Endothelial cell (in vitro differentiated cells): ENCODE measurements at regions not wholly inside any gene's neighbourhood (a gene's known extent, or its start where the extent isn't known, plus 50 kb on each side); places are given as distances from the start of the nearest gene placed in this dataset.

Experiments used
- DNase-seq: peaks from one replicate; pipeline ENCODE4 v3.0.0; 2021; ENCODE audit warnings: low spot score
- H3K27ac Mint-ChIP-seq: one replicate; pipeline ENCODE4 v1.8.0; 2021; ENCODE audit warnings: mixed read lengths, inconsistent platforms; ENCODE audit not compliant: unreplicated experiment
- H3K27me3 Mint-ChIP-seq: one replicate; pipeline ENCODE4 v1.8.0; 2021; ENCODE audit warnings: mild to moderate bottlenecking, moderate library complexity, mixed read lengths, inconsistent platforms; ENCODE audit not compliant: unreplicated experiment
- H3K36me3 Mint-ChIP-seq: one replicate; pipeline ENCODE4 v1.8.0; 2021; ENCODE audit warnings: mild to moderate bottlenecking, low read depth, mixed read lengths, inconsistent platforms; ENCODE audit not compliant: unreplicated experiment
- H3K4me1 Mint-ChIP-seq: one replicate; pipeline ENCODE4 v1.8.0; 2021; ENCODE audit warnings: mild to moderate bottlenecking, mixed read lengths, inconsistent platforms; ENCODE audit not compliant: unreplicated experiment
- H3K4me3 Mint-ChIP-seq: one replicate; pipeline ENCODE4 v1.8.0; 2021; ENCODE audit warnings: mild to moderate bottlenecking, mixed read lengths, inconsistent platforms; ENCODE audit not compliant: unreplicated experiment
- H3K9me3 Mint-ChIP-seq: one replicate; pipeline ENCODE4 v1.8.0; 2021; ENCODE audit warnings: mixed read lengths, inconsistent platforms; ENCODE audit not compliant: unreplicated experiment
- TF ChIP-seq, protein P1 (sequence below): fragments of 200-600 bp; sonication (generic); IDR thresholded peaks from one replicate; pipeline ENCODE4 v1.5.0; 2021; ENCODE audit warnings: antibody characterized with exemption; ENCODE audit not compliant: unreplicated experiment

DNA sequence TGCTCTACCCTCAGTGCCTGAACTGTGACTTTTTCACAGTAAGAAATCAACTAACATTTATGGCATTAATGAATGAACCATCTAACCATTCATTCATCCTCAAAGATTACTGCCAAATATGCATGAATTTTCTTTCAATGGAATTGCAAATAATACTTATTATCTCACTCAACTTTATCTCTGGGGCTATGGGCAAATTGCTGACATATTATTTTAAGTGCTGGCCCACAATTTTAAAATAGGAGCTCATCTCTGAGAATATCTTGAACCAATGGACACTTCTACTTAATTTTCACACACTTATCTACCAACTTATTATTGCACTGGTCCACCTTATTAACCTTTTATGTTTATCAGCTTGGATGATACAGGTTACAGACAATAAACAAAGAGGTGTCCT is 182.8 kb downstream of the RBM43 start:
- Mint-ChIP-seq H3K4me3 (no peak overlapping the region), H3K27ac (no peak overlapping the region), H3K27me3 (peaks cover 1% of the 10 kb centered on the region), H3K4me1 (no peaks in the 10 kb centered on the region), H3K9me3 (no peaks in the 10 kb centered on the region), H3K36me3 (no peaks in the 10 kb centered on the region)
- DNase-seq: no peak
- TF ChIP-seq, protein P1, sequence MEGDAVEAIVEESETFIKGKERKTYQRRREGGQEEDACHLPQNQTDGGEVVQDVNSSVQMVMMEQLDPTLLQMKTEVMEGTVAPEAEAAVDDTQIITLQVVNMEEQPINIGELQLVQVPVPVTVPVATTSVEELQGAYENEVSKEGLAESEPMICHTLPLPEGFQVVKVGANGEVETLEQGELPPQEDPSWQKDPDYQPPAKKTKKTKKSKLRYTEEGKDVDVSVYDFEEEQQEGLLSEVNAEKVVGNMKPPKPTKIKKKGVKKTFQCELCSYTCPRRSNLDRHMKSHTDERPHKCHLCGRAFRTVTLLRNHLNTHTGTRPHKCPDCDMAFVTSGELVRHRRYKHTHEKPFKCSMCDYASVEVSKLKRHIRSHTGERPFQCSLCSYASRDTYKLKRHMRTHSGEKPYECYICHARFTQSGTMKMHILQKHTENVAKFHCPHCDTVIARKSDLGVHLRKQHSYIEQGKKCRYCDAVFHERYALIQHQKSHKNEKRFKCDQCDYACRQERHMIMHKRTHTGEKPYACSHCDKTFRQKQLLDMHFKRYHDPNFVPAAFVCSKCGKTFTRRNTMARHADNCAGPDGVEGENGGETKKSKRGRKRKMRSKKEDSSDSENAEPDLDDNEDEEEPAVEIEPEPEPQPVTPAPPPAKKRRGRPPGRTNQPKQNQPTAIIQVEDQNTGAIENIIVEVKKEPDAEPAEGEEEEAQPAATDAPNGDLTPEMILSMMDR: no peak

DNA sequence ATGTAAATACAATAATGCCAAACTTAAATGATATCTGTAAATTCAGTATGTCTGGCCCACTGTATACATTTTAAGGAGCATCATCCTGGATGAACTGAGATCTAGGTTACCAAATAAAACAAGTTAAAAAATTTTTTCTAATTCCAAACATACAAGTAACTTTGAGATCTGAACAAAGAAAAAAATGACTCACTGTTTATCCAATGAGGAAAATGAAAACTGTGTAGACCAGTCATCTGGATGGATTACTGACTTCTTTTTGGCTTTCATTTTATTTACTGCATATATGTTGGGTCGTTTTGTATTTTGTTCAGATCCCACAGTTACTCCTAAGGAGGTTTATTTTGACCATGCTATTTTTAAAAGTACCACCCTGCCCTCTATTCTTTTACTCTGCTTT is 189.8 kb downstream of the RBM43 start:
- Mint-ChIP-seq H3K36me3 (no peaks in the 10 kb centered on the region), H3K4me1 (no peaks in the 10 kb centered on the region), H3K27me3 (no peaks in the 10 kb centered on the region), H3K27ac (no peak overlapping the region), H3K9me3 (no peaks in the 10 kb centered on the region), H3K4me3 (no peak overlapping the region)
- TF ChIP-seq, protein P1: no peak
- DNase-seq: no peak

DNA sequence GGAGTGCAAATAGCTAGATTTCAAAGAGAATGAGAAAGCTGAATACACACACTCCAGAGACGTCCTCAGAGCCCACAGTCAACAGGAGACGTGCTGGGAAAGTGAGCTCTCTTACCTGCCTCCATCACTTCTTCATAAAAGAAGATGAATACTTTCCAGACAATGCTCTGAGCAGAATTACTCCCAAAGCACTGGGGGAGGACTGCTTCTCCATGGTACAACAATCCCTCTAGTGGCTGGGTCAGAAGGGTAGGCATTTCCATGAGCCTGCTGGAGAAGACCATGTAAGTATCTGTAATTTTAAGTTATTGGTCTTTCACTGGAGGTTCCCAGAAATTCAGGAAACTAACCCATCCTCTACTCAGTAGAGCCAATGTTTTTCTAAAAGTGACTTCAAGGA is 190.3 kb downstream of the RBM43 start:
- no peaks in the 10 kb centered on the region for H3K9me3 Mint-ChIP-seq

DNA sequence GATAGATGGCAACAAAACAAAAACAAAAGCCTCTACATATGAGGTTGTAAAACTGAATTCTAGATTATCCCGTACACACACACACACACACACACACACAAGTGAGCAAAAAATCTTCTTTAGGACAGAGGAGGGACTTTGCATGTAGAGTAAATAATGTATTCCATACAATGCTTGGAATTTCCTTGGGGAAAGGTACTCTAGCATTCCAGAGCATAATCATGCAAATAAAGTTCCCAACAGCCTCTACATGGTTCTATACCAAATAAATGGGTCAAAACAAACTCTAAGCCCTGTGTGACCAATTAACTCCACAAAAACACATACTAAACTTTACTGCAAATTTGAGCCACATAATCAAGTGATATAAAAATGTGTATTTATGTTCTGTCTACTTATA is 191.4 kb downstream of the RBM43 start:
- TF ChIP-seq, protein P1: no peak
- H3K27me3 Mint-ChIP-seq: no peaks in the 10 kb centered on the region
- H3K4me1 Mint-ChIP-seq: no peaks in the 10 kb centered on the region
- no peak for DNase-seq
- no peak overlapping the region for H3K27ac Mint-ChIP-seq
- no peak overlapping the region for H3K4me3 Mint-ChIP-seq
- no peaks in the 10 kb centered on the region for H3K36me3 Mint-ChIP-seq
- no peaks in the 10 kb centered on the region for H3K9me3 Mint-ChIP-seq

More for the DNA sequence above, 190.3 kb downstream of the RBM43 start:
- no peaks in the 10 kb centered on the region for H3K36me3 Mint-ChIP-seq
- H3K4me3 Mint-ChIP-seq: no peak overlapping the region
- TF ChIP-seq, protein P1: no peak
- H3K27me3 Mint-ChIP-seq: no peaks in the 10 kb centered on the region
- DNase-seq: peak; percentile 14
- no peaks in the 10 kb centered on the region for H3K4me1 Mint-ChIP-seq
- H3K27ac Mint-ChIP-seq: no peak overlapping the region

DNA sequence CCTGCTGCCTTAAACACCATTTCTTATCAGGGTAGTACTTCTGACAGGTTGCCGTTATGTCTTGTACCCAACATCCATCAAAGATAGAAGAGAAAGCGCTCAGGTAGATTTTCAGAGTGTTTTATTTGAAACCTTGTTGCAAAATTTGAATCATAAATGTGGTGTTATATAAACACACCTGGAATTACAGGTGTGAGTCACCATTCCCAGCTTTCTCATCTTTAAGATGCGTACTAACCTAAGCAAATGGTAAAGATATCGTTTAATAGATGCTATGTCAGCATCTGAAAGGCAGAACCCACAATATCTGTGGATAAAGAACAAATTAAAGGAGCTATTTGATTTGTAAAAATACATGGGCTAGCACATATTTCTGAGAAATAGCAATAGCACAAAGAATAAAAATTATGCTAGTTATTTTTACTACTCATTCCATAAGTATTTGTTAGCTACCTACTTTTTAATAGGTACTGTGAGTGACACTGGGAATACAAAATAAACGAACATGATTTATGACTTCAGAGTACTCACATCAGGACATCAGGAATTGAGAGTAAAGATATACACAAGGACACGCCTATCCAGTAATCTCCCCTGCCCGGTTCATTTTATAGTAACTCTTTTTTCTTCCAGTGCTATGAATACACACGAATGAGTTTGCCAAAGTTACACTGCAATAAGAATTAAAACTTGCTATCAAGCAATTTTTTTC is 193.8 kb downstream of the RBM43 start:
- Mint-ChIP-seq H3K4me1 (no peaks in the 10 kb centered on the region), H3K4me3 (no peak overlapping the region), H3K9me3 (no peaks in the 10 kb centered on the region), H3K36me3 (no peaks in the 10 kb centered on the region), H3K27me3 (no peaks in the 10 kb centered on the region), H3K27ac (no peak overlapping the region)
- DNase-seq: no peak
- TF ChIP-seq, protein P1: no peak
